ENCODE measurements at regions not wholly inside any gene's neighbourhood (a gene's known extent, or its start where the extent isn't known, plus 50 kb on each side); places are given as distances from the start of the nearest gene placed in this dataset.
A peak's percentile ranks its signal among the peaks of the same experiment; 100 is the strongest.

GRCh38 chr2:59077026-59077725 lies 836.1 kb upstream of the FANCL start:
- intact Hi-C loops (cut with DNase I) = no loop called here
- DNase-seq = no peak
- Histone ChIP-seq H3K4me1 (ENCODE audit: control insufficient read depth in 1 of 2, insufficient read depth in 2 of 2, low read length in 2 of 2) (no peaks in the 10 kb centered on the region), H3K9me3 (ENCODE audit: control insufficient read depth, low read length) (no peaks in the 10 kb centered on the region), H3K36me3 (ENCODE audit: control insufficient read depth in 1 of 2, insufficient read depth in 2 of 2, low read length in 1 of 2) (no peaks in the 10 kb centered on the region), H3K27me3 (ENCODE audit: control insufficient read depth in 1 of 2, insufficient read depth in 2 of 2, low read length in 1 of 2) (no peaks in the 10 kb centered on the region), H3K27ac (ENCODE audit: low read depth in 1 of 2, low read length in 2 of 2) (no peak overlapping the region), H3K4me3 (ENCODE audit: low read length in 2 of 2) (no peak overlapping the region)
- no peak for ATAC-seq (ENCODE audit: low FRiP score)
- 82% methylated on average over 6 of the region's 6 CpGs for whole genome bisulfite sequencing, 2 donors

- Histone ChIP-seq H3K27me3 (ENCODE audit: control insufficient read depth in 1 of 2, insufficient read depth in 2 of 2, low read length in 1 of 2) (no peaks in the 10 kb centered on the region), H3K36me3 (ENCODE audit: control insufficient read depth in 1 of 2, insufficient read depth in 2 of 2, low read length in 1 of 2) (no peaks in the 10 kb centered on the region), H3K9me3 (ENCODE audit: control insufficient read depth, low read length) (no peaks in the 10 kb centered on the region), H3K4me1 (ENCODE audit: control insufficient read depth in 1 of 2, insufficient read depth in 2 of 2, low read length in 2 of 2) (no peaks in the 10 kb centered on the region), H3K27ac (ENCODE audit: low read depth in 1 of 2, low read length in 2 of 2) (no peak overlapping the region), H3K4me3 (ENCODE audit: low read length in 2 of 2) (no peak overlapping the region)
- no peak for ATAC-seq (ENCODE audit: low FRiP score)
- 52 to 63% methylated on average over 5 of the region's 5 CpGs for WGBS, 2 donors
- DNase-seq = no peak
- intact Hi-C loops (cut with DNase I) = no loop called here
These were observed 835.0 kb upstream of the FANCL start for GRCh38 chr2:59076079-59076619.

DNA sequence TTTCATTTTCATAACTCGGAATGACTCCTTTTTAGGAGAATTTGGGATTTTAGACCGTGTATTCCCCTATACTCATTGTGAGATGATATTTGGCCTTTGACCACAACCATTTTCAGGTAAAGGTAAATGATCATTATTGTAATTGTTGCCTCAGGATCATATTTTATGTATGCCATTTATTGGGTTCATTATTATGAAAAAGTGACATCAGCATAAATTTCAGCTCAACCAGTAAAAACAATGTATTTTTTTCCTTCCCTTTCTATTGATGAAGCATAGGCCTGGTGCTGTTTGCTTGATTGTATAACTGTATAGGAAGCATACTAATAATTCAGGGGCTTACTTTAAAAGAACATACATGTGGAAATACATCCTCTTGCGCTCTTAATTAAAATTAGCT lies 832.9 kb upstream of the FANCL start:
- WGBS, 2 donors = 94 to 96% methylated on average over 3 of the region's 3 CpGs
- peaks cover 0 to 2% of the 10 kb centered on the region in 2 donors for H3K27me3 ChIP-seq (ENCODE audit: control insufficient read depth in 1 of 2, insufficient read depth in 2 of 2, low read length in 1 of 2)
- H3K36me3 ChIP-seq (ENCODE audit: control insufficient read depth in 1 of 2, insufficient read depth in 2 of 2, low read length in 1 of 2) = no peaks in the 10 kb centered on the region
- H3K4me1 ChIP-seq (ENCODE audit: control insufficient read depth in 1 of 2, insufficient read depth in 2 of 2, low read length in 2 of 2) = no peaks in the 10 kb centered on the region
- H3K4me3 ChIP-seq (ENCODE audit: low read length in 2 of 2) = no peak overlapping the region
- DNase-seq = no peak
- H3K9me3 ChIP-seq (ENCODE audit: control insufficient read depth, low read length) = no peaks in the 10 kb centered on the region
- H3K27ac ChIP-seq (ENCODE audit: low read depth in 1 of 2, low read length in 2 of 2) = no peak overlapping the region
- no peak for ATAC-seq (ENCODE audit: low FRiP score)
- intact Hi-C loops (cut with DNase I) = no loop called here

GRCh38 chr2:59073286-59073685 lies 832.2 kb upstream of the FANCL start:
- Histone ChIP-seq H3K27ac (ENCODE audit: low read depth in 1 of 2, low read length in 2 of 2) (no peak overlapping the region), H3K9me3 (ENCODE audit: control insufficient read depth, low read length) (no peaks in the 10 kb centered on the region), H3K4me1 (ENCODE audit: control insufficient read depth in 1 of 2, insufficient read depth in 2 of 2, low read length in 2 of 2) (no peaks in the 10 kb centered on the region), H3K36me3 (ENCODE audit: control insufficient read depth in 1 of 2, insufficient read depth in 2 of 2, low read length in 1 of 2) (no peaks in the 10 kb centered on the region), H3K4me3 (ENCODE audit: low read length in 2 of 2) (no peak overlapping the region), H3K27me3 (ENCODE audit: control insufficient read depth in 1 of 2, insufficient read depth in 2 of 2, low read length in 1 of 2) (peaks cover 0 to 2% of the 10 kb centered on the region in 2 donors)
- ATAC-seq (ENCODE audit: low FRiP score) = no peak
- DNase-seq = no peak
- 93 to 97% methylated on average over 6 of the region's 6 CpGs for WGBS, 2 donors
- intact Hi-C loops (cut with DNase I) = no loop called here

- DNase-seq (no peak), ATAC-seq (ENCODE audit: low FRiP score) (no peak)
- Histone ChIP-seq H3K27ac (ENCODE audit: low read depth in 1 of 2, low read length in 2 of 2) (no peak overlapping the region), H3K9me3 (ENCODE audit: control insufficient read depth, low read length) (peaks cover 2% of the 10 kb centered on the region), H3K36me3 (ENCODE audit: control insufficient read depth in 1 of 2, insufficient read depth in 2 of 2, low read length in 1 of 2) (no peaks in the 10 kb centered on the region), H3K27me3 (ENCODE audit: control insufficient read depth in 1 of 2, insufficient read depth in 2 of 2, low read length in 1 of 2) (peaks cover 0 to 2% of the 10 kb centered on the region in 2 donors), H3K4me1 (ENCODE audit: control insufficient read depth in 1 of 2, insufficient read depth in 2 of 2, low read length in 2 of 2) (no peaks in the 10 kb centered on the region), H3K4me3 (ENCODE audit: low read length in 2 of 2) (no peak overlapping the region)
- WGBS, 2 donors = 3 to 22% methylated on average over 2 of the region's 2 CpGs
- intact Hi-C loops (cut with DNase I) = no loop called here
These were observed 827.1 kb upstream of the FANCL start for GRCh38 chr2:59068255-59068654.

DNA sequence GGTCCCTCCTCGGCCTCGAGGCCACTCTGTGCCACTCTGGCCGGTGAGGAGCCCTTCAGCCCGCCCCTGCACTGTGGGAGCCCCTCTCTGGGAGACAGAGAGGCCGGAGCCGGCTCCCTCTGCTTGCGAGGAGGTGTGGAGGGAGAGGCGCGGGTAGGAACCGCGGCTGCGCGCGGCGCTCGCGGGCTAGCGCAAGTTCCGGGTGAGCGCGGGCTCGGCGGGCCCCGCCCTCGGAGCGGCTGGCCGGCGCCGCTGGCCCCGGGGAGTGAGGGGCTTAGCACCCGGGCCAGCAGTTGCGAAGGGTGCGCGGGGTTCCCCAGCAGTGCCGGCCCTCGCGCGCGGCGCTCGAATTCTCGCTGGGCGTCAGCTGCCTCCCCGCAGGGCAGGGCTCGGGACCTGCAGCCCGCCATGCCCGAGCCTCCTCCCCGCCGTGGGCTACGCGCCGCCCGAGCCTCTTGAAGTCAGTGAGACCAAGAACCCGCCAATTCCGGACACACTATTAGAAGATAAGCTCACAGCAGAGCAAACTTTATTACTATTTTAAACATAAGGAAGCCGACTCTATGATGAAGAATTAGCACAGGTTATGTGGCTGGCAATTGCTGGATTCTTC lies 825.8 kb upstream of the FANCL start:
- DNase-seq (peak in 1 of 2 donors; percentile 70), ATAC-seq (ENCODE audit: low FRiP score) (no peak)
- H3K9me3 ChIP-seq (ENCODE audit: control insufficient read depth, low read length) = peaks cover 2% of the 10 kb centered on the region
- H3K36me3 ChIP-seq (ENCODE audit: control insufficient read depth in 1 of 2, insufficient read depth in 2 of 2, low read length in 1 of 2) = no peaks in the 10 kb centered on the region
- H3K27me3 ChIP-seq (ENCODE audit: control insufficient read depth in 1 of 2, insufficient read depth in 2 of 2, low read length in 1 of 2) = peaks cover 0 to 2% of the 10 kb centered on the region in 2 donors
- H3K27ac ChIP-seq (ENCODE audit: low read depth in 1 of 2, low read length in 2 of 2) = no peak overlapping the region
- intact Hi-C loops (cut with DNase I) = no loop called here
- 94 to 98% methylated on average over 52 to 56 of the region's 56 CpGs for WGBS, 2 donors
- H3K4me3 ChIP-seq (ENCODE audit: low read length in 2 of 2) = no peak overlapping the region
- no peaks in the 10 kb centered on the region for H3K4me1 ChIP-seq (ENCODE audit: control insufficient read depth in 1 of 2, insufficient read depth in 2 of 2, low read length in 2 of 2)

GRCh38 chr2:59047373-59047995 lies 806.4 kb upstream of the FANCL start:
- no peaks in the 10 kb centered on the region for H3K36me3 ChIP-seq (ENCODE audit: control insufficient read depth in 1 of 2, insufficient read depth in 2 of 2, low read length in 1 of 2)
- H3K27ac ChIP-seq (ENCODE audit: low read depth in 1 of 2, low read length in 2 of 2) = no peak overlapping the region
- H3K4me1 ChIP-seq (ENCODE audit: control insufficient read depth in 1 of 2, insufficient read depth in 2 of 2, low read length in 2 of 2) = no peaks in the 10 kb centered on the region
- no peak for ATAC-seq (ENCODE audit: low FRiP score)
- DNase-seq = no peak
- WGBS, 2 donors = 63 to 72% methylated on average over 4 of the region's 4 CpGs
- intact Hi-C loops (cut with DNase I) = no loop called here
- H3K4me3 ChIP-seq (ENCODE audit: low read length in 2 of 2) = no peak overlapping the region
- no peaks in the 10 kb centered on the region for H3K27me3 ChIP-seq (ENCODE audit: control insufficient read depth in 1 of 2, insufficient read depth in 2 of 2, low read length in 1 of 2)
- H3K9me3 ChIP-seq (ENCODE audit: control insufficient read depth, low read length) = no peaks in the 10 kb centered on the region

- Histone ChIP-seq H3K4me3 (ENCODE audit: low read length in 2 of 2) (no peak overlapping the region), H3K36me3 (ENCODE audit: control insufficient read depth in 1 of 2, insufficient read depth in 2 of 2, low read length in 1 of 2) (no peaks in the 10 kb centered on the region), H3K9me3 (ENCODE audit: control insufficient read depth, low read length) (no peaks in the 10 kb centered on the region), H3K4me1 (ENCODE audit: control insufficient read depth in 1 of 2, insufficient read depth in 2 of 2, low read length in 2 of 2) (no peaks in the 10 kb centered on the region), H3K27me3 (ENCODE audit: control insufficient read depth in 1 of 2, insufficient read depth in 2 of 2, low read length in 1 of 2) (no peaks in the 10 kb centered on the region), H3K27ac (ENCODE audit: low read depth in 1 of 2, low read length in 2 of 2) (no peak overlapping the region)
- ATAC-seq (ENCODE audit: low FRiP score) (no peak), DNase-seq (no peak)
- intact Hi-C loops (cut with DNase I) = no loop called here
- 88% methylated on average over 17 of the region's 17 CpGs for WGBS, 2 donors
These were observed 805.6 kb upstream of the FANCL start for GRCh38 chr2:59046401-59047372.
